ENCODE measurements at regions not wholly inside any gene's neighbourhood (a gene's known extent, or its start where the extent isn't known, plus 50 kb on each side); places are given as distances from the start of the nearest gene placed in this dataset.
"Not testable (repeated sequence)": the region's sequence is repeated elsewhere in the genome, so short reads cannot be mapped to it uniquely, and the experiment has no call there.

DNA sequence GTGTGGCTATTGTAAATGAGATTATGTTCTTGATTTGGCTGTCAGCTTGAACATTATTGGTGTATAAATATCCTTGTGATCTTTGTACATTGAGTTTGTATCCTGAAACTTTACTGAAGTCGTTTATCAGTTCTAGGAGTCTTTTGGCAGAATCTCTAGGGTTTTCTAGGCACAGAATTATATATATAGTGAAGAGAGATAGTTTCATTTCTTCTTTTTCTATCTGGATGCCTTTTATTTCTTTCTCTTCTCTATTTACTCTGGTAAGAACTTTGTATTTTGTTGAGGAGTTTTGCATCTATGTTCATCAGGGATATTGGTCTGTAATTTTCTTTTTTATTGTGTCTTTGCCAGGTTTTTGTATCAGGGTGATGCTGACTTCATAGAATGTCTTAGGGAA is 589.2 kb upstream of the MAN1A1 start:
- DNase-seq = no peak

DNA sequence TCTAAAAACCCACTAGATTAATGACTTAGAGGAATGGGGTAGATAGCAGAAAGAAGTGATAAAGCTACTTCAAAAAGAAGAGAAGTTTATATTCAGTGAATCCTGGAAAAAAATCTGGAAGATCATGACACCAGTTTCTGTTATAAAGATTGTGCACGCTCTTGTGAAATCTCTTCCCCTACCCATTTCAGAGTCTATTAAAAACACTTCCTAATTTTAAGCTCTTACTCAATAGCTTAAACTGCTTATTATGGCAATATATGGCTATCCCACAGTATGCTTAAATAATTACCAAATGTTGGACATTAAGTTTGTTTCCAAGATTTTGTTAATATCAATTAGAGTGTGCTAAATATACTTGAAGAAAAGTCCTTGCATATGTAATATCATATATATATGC is 585.3 kb upstream of the MAN1A1 start:
- DNase-seq = no peak

DNA sequence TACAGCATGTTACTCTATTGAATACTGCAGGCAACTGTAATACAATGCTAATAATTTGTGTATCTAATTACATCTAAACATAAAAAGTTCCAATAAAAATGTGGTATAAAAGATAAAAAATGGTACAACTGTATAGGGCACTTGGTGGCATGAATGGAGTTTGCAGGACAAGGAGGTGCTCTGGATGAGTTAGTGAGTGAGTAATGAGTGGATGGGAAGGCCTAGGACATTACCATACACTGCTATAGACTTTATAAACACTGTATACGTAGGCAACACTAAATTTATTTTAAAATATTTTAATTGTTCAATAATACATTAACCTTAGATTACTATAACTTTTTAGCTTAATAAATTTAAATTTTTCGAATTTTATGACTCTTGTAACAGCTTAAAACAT is 579.6 kb upstream of the MAN1A1 start:
- DNase-seq = no peak

DNA sequence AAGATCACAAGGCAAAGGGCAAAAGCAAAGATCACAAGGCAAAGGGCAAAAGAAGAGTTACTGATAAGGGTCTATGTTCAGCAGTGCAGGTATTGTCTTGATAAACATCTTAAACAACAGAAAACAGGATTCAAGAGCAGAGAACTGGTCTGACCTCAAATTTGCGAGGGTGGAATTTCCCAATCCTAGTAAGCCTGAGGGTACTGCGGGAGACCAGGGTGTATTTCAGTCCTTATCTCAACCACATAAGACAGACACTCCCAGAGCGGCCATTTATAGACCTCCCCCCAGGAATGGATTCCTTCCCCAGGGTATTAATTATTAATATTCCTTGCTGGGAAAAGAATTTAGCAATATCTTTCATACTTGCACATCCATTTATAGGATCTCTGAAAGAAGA is 575.3 kb upstream of the MAN1A1 start:
- DNase-seq = not testable (repeated sequence)

DNA sequence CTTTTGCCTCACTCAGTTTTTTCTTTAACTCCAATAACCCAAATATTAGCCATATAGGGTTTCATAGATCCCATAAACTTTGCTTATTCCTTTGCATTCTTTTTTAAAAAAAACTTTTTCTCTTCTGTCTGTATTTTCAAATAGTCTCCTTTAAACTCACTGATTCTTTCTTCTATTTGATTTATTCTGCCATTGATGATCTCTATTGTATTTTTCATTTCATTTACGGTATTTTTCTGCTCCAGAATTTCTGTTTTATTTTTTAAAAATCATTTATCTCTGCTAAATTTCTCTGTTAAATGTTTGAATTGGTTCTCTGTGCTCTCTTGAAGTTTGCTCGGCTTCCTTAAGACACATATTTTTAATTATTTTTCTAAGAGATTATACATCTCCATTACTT is 573.3 kb upstream of the MAN1A1 start:
- DNase-seq = no peak

DNA sequence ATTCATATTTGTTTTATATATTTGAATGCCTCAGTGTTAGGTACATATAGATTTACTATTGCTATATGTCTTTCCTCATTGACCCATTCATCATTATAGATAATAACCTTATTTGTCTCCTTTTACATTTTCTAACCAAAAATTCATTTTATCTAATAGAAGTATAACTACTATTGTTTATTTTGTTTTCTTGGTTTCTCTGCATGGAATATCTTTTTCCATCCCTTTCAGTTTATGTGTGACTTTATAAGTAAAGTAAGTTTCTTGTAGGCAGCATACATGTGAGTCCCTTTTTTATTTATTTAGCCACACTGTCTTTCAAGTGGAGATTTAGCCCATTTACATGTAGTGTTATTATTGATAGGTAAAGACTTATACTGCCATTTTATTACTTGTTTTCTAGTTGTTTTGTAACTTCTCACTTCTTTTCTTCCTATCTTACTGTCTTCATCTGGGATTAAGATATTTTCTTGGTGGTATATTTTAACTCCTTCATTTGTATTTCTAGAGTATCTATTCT is 572.0 kb upstream of the MAN1A1 start:
- DNase-seq = no peak

DNA sequence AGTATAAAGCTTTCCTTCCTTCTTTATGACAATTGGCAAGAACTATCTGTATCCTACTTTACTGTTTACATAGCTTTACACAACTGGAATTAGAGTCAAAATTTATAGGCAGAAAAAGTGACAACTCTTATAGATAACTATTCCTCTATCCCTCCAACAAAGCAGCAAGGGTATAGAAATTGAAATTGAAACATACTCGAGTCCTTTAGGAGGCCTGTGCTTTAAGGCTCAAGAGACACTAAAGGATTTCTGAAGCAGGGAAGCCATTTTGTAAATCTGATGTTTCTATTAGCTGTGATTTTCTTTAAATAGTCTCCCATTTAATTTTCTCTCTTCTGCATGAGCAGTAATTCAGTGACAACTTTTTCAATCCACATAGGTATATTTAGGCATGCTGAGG is 567.6 kb upstream of the MAN1A1 start:
- DNase-seq = no peak

DNA sequence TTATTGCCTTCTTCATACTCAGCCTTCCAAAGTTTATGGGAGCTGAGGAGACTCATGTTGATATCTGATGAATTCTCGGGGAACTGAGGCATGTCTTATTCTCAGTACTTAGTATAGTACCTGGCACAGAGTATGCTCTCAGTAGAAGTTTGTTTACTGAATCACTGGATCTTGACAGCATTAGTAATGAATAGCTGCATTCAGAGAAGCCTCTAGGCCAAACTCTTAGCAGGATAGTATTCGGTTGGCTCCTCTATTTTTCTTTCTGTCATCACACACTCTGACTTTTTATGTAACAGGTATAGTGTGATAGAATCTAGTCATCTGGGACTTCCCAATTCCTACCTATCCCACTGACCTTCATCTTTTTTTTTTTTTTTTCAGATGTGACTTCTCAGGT is 566.4 kb upstream of the MAN1A1 start:
- no peak for DNase-seq

DNA sequence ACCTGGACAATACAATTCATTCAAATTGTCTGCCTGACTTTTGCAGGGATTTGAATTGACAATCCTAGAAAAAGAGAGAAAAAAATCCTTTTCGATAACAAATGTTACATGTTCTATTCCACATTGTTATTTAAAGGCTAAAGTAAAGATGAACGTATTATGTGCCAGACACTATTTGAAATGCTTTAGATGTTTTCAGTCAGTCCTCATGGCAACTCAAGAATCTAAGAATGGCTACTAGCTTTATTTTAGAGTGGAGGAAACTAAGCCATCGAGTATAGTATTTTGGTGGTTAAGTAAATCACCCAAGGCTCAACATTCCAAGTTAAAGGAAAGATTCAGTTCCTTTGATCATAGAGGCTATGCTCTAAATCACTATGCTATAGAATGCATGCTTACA is 558.6 kb upstream of the MAN1A1 start:
- no peak for DNase-seq

DNA sequence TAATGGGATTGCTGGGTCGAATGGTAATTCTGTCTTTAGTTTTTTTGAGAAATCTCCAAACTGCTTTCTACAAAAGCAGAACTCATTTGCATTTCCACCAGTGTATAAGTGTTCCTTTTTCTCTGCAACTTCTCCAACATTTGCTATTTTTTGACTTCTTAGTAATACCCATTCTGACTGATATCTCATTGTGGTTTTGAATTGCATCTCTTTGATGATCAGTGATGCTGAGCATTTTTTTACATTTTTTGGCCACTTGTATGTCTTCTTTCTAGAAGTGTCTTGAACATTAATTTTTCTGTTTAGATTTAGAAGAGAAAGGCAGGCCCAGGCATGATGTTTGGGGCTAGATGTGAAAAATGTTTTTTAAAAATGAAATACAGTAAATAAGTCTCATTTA is 553.1 kb upstream of the MAN1A1 start:
- no peak for DNase-seq

DNA sequence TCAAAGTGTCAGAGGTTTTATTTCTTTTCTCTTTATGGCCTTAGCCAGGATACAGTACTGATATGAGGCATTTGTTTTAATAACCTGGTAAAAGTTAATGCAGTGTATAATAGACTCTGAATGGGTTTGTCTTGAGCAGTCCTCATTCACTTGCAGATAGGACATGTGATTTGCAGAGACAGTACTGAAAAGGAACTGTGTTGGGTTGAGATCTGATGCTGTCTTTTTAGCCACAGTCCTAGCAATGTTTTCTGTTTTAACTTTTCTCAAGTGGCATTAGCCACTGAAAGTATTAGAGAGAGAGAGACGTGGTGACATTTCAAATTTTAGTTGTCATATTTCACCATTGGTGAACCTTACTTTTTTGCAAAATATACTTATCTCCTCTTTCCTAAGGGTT is 547.2 kb upstream of the MAN1A1 start:
- DNase-seq = no peak

DNA sequence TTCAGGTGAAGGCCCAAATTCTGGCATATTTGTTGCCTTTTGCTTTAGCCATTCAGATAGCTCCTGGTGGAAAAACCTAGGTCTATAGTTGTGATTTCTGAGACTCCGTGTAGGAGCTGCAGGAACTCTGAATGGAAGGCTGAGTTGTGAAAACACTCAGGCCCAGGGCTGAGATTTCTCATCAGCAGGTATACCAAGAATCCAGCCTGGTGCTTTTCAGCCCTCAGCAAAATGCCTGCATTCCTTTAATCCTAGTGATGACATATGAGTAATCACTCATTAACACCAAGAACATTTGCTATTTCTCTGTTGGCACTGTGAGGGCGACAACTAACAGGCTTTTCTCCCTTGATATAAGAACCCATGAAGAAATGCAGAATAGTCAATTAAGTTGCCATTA is 546.1 kb upstream of the MAN1A1 start:
- DNase-seq = no peak

DNA sequence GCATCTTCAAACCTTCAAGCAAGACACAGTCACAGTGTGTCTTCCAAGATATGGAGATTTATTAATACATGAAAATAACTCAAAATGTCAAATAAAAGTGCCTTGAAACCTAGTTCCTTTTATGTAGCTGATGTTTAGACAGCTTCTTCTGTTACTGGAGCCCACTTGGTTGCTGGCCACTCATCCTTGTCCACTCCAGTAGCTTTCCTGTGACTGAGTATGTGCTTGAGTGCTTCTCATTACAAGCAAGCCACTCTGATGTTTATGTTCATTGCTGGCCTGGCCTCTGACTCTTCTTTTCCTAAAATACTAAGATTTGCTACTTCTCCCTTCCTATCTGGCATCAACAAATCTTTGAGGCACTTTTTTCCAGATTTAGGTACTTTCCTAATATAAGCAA is 545.2 kb upstream of the MAN1A1 start:
- no peak for DNase-seq

DNA sequence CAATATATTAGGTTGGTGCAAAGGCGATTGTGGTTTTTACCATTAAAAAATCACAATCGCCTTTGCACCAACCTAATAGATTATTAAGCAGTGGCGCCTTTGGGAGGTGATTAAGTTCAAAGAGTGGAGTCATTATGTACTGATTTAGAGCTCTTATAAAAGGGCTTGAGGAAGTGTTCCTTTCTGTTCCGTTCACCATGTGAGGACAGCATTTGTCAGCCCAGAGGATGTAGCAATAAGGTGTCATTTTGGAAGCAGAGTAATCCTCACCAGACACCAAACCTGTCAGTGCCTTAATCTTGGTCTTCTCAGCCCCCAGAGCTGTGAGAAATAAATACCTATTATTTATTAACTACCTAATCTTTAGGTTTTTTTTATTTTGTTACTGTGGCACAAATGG is 542.1 kb upstream of the MAN1A1 start:
- no peak for DNase-seq

DNA sequence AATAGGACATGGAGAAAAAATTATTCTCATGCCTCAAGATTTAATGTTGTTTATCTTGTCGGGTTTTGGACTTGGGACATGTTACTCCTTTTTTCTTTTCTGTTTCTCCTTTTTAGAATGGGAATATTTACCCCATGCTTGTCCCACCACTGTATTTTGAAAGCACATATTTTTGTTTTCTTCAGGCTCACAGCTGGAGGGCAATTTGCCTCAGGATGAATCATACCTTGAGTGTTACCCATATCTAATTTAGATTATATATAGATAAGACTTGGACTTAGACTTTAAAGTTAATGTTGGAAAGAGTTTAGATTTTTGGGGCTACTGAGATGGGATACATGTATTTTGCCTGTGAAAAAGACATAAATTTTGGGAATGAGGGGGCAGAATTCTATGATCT is 541.6 kb upstream of the MAN1A1 start:
- no peak for DNase-seq

DNA sequence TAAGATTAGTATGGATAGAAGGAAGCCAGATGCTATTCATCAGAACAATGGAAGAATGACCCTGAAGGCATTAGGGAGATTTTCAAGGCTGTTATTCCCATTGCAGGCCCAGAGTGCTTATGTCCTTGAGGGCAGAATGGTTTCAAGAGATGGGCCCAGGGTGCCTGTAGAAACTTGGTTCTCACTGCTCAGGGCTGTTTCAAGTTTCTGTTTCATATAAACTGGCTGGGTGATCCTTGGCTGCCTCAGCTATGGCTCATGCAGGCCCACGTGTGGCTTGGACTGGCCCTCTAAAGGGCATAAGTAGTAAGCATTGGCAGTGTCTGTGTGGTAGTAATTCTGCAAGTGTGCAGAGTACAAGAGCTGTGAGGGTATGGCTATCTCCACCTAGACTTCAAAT is 540.9 kb upstream of the MAN1A1 start:
- DNase-seq = no peak

DNA sequence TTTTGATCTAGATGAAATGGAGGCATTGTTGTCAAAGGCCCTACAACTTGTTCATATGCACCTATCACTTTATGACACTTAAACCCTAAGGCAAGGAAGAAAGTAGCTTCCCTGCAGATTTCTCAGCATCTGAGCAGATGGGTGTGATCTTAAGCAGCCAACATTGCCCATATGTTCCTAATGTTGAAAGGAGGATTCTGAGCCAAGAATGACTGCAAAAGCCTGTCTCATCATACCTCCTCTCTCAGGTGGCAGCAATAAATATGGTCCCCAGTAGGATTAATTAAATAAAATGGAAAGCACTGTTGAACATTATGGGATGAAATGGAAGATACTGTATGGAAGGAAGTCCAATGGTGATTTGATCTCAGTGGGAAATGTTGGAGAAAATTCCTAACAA is 538.1 kb upstream of the MAN1A1 start:
- no peak for DNase-seq

DNA sequence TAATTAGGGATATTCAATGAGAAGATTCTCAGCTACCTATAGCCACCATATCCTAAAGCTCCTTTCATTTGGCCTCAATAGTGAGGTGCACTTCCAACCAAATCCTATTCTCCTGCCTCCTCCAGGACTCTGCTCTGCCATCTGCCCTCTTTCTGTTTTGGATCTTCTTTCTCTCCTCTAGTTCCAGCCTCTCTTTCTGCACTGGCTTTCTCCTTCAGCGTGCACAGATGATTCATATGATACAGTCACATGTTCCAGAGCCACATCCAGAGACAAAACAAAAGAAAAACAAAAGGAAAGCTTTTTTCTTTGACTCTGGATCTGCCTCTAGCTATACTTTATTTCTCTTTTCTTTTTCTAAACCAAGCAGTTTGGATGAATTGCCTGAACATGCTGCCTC is 531.9 kb upstream of the MAN1A1 start:
- DNase-seq = no peak

DNA sequence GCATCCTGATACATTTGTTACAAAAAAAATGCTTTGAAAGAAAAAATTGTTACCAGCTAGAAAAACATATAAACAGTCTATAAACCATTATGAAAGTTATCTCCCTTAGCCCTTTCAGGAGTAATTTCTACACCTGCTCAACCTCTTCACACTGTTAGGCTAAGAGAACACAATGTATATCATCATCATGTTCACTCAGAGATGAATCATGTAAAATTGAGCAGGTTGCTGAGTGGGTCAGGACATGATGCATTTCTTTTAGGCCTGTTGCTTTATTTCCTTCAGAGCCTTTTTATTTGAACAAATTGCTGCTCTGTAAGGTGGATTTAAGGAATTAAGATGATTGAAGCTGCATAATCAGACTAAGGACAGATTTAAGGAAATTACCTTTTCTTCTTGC is 531.3 kb upstream of the MAN1A1 start:
- DNase-seq = no peak

DNA sequence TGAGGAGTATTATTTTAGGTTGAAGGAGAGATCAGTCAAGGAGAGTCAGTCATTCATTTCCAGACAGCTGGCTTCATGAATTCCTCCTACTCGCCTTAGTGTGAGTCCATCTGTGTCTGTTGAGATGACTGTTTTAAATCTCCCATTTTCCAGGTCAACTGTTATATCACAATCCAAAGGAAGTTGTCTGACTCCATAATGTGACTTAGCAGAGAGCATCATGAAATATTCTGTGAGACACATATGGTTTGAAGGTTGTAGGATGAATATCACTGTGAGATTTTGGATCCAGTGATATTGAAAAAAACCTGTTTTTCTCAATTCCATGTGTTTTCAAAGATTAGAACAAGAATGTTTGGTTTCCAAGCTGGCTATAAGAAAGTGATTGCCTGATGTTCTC is 530.2 kb upstream of the MAN1A1 start:
- no peak for DNase-seq

DNA sequence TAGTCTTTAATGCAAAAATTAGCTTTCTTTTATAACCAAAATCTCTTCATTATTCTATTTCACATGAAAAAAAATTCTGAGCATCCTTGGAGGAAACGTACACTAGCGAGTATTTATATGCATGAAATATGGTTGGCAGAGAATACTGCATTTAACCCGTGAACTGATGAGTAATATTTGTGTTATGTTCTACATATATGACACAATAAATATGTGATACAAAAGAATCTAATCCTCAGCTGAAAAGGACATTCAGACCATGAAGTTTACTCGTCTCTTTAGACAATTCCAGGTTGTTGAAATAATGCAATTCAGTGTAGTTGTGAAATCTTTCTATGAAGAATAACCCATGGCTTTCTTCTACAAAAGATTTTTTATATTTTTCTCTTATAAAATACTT is 524.8 kb upstream of the MAN1A1 start:
- no peak for DNase-seq

DNA sequence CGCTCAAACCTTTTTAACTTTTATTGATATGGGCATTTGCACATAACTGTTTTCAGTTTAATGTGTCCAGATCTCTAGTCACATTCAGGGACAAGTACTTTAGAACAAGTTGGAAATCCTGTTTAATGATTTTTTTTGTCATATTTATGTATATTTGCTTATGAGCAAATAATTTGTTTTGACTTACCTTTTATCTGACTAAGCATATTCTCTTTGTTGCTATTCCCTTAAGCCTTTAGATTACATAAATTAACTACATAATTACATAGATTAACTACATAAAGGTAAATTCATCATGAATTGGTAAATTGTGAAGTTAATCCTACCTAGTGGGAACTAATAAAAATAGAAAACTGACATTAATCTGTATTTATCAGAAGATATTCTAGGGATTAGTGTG is 523.5 kb upstream of the MAN1A1 start:
- DNase-seq = no peak

DNA sequence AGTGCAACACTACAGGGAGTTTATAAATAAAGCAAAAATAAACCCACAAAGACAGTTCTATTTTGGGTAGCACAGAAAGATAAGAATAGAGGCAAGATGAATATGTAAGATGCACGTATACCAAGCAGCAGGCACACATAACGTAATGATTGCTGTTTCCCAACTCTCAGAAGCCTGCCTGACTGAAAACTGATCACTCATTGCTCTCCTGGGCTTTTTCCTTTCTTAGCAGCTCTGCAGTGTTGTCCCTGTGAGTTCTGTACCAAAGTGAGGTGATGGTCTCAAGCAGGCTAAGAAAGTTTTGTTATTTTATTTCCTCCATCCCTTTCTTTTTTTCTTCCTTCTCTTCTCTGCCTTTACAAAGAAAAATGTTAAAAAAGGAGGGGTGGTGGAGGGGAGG is 522.0 kb upstream of the MAN1A1 start:
- DNase-seq = no peak

DNA sequence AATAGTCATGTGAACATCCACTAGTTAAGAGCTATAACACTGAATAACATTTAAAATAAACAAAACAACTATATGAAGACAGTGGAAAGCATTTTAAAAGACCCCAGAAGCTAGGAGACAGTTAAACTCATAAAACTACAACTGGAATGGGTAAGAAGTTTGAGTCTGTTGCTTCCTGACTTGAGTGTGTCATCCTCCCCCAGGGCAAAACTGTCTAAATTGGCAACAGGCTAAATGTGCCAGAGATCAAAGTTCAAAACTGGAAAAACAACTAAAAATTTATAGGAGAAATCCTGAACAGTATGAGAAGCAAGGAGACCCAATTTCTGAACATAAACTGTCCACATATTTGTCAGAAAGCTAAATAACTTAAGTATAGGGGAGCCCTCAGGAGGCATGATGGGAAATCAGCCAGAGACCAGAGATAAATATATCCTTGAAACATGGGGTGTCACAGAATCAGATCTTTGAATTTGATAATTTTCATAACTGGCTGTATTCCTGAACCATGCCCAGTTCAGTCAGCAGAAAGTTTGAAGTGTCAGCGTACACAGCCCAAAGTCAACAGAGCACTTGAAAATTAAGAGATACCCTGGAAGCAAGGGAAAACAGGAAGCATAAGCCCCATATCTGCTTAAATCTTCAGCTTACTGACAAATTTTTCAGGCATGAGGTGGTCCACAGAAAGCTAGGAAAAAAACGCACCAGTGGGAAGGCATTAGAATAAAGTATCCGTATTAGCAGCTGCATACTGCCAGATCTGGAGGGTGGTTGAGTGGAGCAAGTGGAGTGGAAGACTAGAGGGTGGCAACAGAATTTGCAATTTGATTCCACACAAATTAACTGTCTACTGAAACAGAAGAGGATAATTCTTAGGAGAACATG is 516.1 kb upstream of the MAN1A1 start:
- no peak for DNase-seq

DNA sequence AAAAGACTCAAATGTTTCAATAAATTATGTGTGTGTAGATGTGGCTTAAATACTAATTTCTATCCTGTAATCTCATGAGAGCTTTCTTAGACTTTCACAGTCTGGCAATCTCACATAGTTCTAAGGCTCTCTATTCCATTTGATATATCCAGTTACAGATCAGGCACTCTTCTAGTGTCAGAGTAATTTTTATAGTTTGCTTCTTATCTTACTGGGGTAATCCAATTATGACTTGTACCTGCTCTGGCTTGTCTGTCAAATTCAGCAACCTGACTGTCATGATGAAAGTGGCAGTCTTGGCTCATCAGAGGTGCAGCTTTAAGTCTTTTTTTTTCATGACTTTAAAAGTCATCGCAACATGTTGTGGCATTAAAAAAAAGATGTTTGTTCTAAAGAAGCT is 513.2 kb upstream of the MAN1A1 start:
- DNase-seq = no peak
